ENCODE measurements at regions not wholly inside any gene's neighbourhood (a gene's known extent, or its start where the extent isn't known, plus 50 kb on each side); places are given as distances from the start of the nearest gene placed in this dataset.

DNA sequence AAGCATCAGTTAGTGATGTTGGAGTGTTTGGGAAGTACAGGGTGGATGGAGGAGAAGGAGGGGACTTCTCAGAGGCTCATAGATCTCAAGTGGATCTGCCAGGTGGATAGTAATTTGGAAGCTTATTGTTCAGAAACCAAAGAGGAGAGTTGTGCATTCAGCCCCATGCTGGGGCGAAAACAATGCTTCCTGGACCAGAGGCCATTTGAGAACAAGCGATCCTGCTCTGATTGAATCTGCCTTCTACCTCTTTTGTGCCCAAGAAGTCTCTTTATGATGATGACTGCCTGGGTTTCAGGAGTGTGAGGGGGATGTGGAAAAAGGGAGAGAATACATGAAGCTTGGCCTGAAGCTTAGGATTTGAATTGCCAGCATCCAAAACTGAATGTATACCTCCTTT lies 110.8 kb upstream of the SRRM4 start:
- no peak overlapping the region for H3K4me3 ChIP-seq (ENCODE audit: low read length, poor library complexity, severe bottlenecking)
- H3F3A ChIP-seq (ENCODE audit: low read depth): no peaks in the 10 kb centered on the region
- H3K79me2 ChIP-seq (ENCODE audit: insufficient read depth, low read length): no peaks in the 10 kb centered on the region
- H3K9me3 ChIP-seq (ENCODE audit: insufficient read depth, low read depth, low read length): no peaks in the 10 kb centered on the region
- TF ChIP-seq, protein P1, sequence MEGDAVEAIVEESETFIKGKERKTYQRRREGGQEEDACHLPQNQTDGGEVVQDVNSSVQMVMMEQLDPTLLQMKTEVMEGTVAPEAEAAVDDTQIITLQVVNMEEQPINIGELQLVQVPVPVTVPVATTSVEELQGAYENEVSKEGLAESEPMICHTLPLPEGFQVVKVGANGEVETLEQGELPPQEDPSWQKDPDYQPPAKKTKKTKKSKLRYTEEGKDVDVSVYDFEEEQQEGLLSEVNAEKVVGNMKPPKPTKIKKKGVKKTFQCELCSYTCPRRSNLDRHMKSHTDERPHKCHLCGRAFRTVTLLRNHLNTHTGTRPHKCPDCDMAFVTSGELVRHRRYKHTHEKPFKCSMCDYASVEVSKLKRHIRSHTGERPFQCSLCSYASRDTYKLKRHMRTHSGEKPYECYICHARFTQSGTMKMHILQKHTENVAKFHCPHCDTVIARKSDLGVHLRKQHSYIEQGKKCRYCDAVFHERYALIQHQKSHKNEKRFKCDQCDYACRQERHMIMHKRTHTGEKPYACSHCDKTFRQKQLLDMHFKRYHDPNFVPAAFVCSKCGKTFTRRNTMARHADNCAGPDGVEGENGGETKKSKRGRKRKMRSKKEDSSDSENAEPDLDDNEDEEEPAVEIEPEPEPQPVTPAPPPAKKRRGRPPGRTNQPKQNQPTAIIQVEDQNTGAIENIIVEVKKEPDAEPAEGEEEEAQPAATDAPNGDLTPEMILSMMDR (conservative IDR thresholded peaks at IDR 0.05; ENCODE audit: low read length): no peak
- H3K9me2 ChIP-seq (replicated peaks; ENCODE audit: low read depth, low read length): no peaks in the 10 kb centered on the region
- no peaks in the 10 kb centered on the region for H3K36me3 ChIP-seq (ENCODE audit: insufficient read depth, low read length)
- H3K4me1 ChIP-seq (ENCODE audit: insufficient read depth, low read length, poor library complexity, severe bottlenecking): no peaks in the 10 kb centered on the region
- H4K20me1 ChIP-seq (ENCODE audit: insufficient read depth, low read length, poor library complexity, severe bottlenecking): no peaks in the 10 kb centered on the region
- H3K9ac ChIP-seq (ENCODE audit: low read depth, low read length, poor library complexity, severe bottlenecking): no peak overlapping the region
- no peaks in the 10 kb centered on the region for H3K27me3 ChIP-seq (ENCODE audit: insufficient read depth, low read length, poor library complexity, severe bottlenecking)
- no peak overlapping the region for H2AFZ ChIP-seq (ENCODE audit: low read length)
- H3K4me2 ChIP-seq (ENCODE audit: low read depth, low read length, poor library complexity, severe bottlenecking): no peak overlapping the region

- Histone ChIP-seq H3K4me3 (ENCODE audit: low read length, poor library complexity, severe bottlenecking) (no peak overlapping the region), H3K79me2 (ENCODE audit: insufficient read depth, low read length) (no peaks in the 10 kb centered on the region), H3K36me3 (ENCODE audit: insufficient read depth, low read length) (no peaks in the 10 kb centered on the region), H2AFZ (ENCODE audit: low read length) (no peak overlapping the region), H3F3A (ENCODE audit: low read depth) (no peaks in the 10 kb centered on the region), H3K9me2 (replicated peaks; ENCODE audit: low read depth, low read length) (no peaks in the 10 kb centered on the region), H3K9me3 (ENCODE audit: insufficient read depth, low read depth, low read length) (no peaks in the 10 kb centered on the region), H3K4me1 (ENCODE audit: insufficient read depth, low read length, poor library complexity, severe bottlenecking) (no peaks in the 10 kb centered on the region), H3K4me2 (ENCODE audit: low read depth, low read length, poor library complexity, severe bottlenecking) (no peak overlapping the region), H3K27me3 (ENCODE audit: insufficient read depth, low read length, poor library complexity, severe bottlenecking) (no peaks in the 10 kb centered on the region), H4K20me1 (ENCODE audit: insufficient read depth, low read length, poor library complexity, severe bottlenecking) (no peaks in the 10 kb centered on the region), H3K9ac (ENCODE audit: low read depth, low read length, poor library complexity, severe bottlenecking) (no peak overlapping the region)
- TF ChIP-seq, protein P1 (conservative IDR thresholded peaks at IDR 0.05; ENCODE audit: low read length): no peak
- no peak for TF ChIP-seq EZH2phosphoT487 (IDR thresholded peaks at IDR 0.05; ENCODE audit: borderline replicate concordance)
Measured at GRCh38 chr12:118874698-118875548, 106.4 kb upstream of the SRRM4 start.

- no peak overlapping the region for H3K4me2 ChIP-seq (ENCODE audit: low read depth, low read length, poor library complexity, severe bottlenecking)
Measured at GRCh38 chr12:118880720-118881493, 100.4 kb upstream of the SRRM4 start.

More at GRCh38 chr12:118880720-118881493, 100.4 kb upstream of the SRRM4 start:
- H3K9ac ChIP-seq (ENCODE audit: low read depth, low read length, poor library complexity, severe bottlenecking): no peak overlapping the region
- H3K36me3 ChIP-seq (ENCODE audit: insufficient read depth, low read length): no peaks in the 10 kb centered on the region
- no peaks in the 10 kb centered on the region for H3K9me2 ChIP-seq (replicated peaks; ENCODE audit: low read depth, low read length)
- no peaks in the 10 kb centered on the region for H4K20me1 ChIP-seq (ENCODE audit: insufficient read depth, low read length, poor library complexity, severe bottlenecking)
- TF ChIP-seq EZH2phosphoT487 (IDR thresholded peaks at IDR 0.05; ENCODE audit: borderline replicate concordance): no peak
- TF ChIP-seq, protein P1 (conservative IDR thresholded peaks at IDR 0.05; ENCODE audit: low read length): no peak
- H3K9me3 ChIP-seq (ENCODE audit: insufficient read depth, low read depth, low read length): no peaks in the 10 kb centered on the region; the same call in 1 of the 2 replicates
- H3K4me1 ChIP-seq (ENCODE audit: insufficient read depth, low read length, poor library complexity, severe bottlenecking): no peaks in the 10 kb centered on the region
- no peaks in the 10 kb centered on the region for H3F3A ChIP-seq (ENCODE audit: low read depth)
- no peak overlapping the region for H3K4me3 ChIP-seq (ENCODE audit: low read length, poor library complexity, severe bottlenecking)
- no peak overlapping the region for H2AFZ ChIP-seq (ENCODE audit: low read length)
- H3K79me2 ChIP-seq (ENCODE audit: insufficient read depth, low read length): no peaks in the 10 kb centered on the region
- no peaks in the 10 kb centered on the region for H3K27me3 ChIP-seq (ENCODE audit: insufficient read depth, low read length, poor library complexity, severe bottlenecking)
